IMR-90 (cell line): ENCODE measurements at regions not wholly inside any gene's neighbourhood (a gene's known extent, or its start where the extent isn't known, plus 50 kb on each side); places are given as distances from the start of the nearest gene placed in this dataset.

ENCODE experiments used
- CHD1 ChIP-seq: IDR thresholded peaks from 2 replicates; pipeline ENCODE4 v1.6.1; 2012; ENCODE audit warnings: low read depth, low read length, improper control_type of control experiment
- MXI1 ChIP-seq: IDR thresholded peaks from 2 replicates; pipeline ENCODE4 v1.6.1; 2012; ENCODE audit warnings: low read depth, mild to moderate bottlenecking, low read length, moderate library complexity, borderline replicate concordance
- POLR2A ChIP-seq: IDR thresholded peaks from 2 replicates; pipeline ENCODE4 v1.6.1; 2012; ENCODE audit warnings: mild to moderate bottlenecking, low read depth, low read length
- RCOR1 ChIP-seq: IDR thresholded peaks from 2 replicates; pipeline ENCODE4 v1.6.1; 2012; ENCODE audit warnings: mild to moderate bottlenecking, low read length, improper control_type of control experiment; ENCODE audit not compliant: insufficient replicate concordance
- TF ChIP-seq, protein P1 (sequence below): conservative IDR thresholded peaks from 2 replicates; pipeline ENCODE4 v1.5.1; 2012; ENCODE audit warnings: mild to moderate bottlenecking, low read depth, low read length, improper control_type of control experiment
- TF ChIP-seq, protein P2 (sequence below): fragments of 150-350 bp; IDR thresholded peaks from 2 replicates; pipeline ENCODE4 v1.6.1; 2017; ENCODE audit warnings: mild to moderate bottlenecking, antibody characterized with exemption, low read length, low read depth

DNA sequence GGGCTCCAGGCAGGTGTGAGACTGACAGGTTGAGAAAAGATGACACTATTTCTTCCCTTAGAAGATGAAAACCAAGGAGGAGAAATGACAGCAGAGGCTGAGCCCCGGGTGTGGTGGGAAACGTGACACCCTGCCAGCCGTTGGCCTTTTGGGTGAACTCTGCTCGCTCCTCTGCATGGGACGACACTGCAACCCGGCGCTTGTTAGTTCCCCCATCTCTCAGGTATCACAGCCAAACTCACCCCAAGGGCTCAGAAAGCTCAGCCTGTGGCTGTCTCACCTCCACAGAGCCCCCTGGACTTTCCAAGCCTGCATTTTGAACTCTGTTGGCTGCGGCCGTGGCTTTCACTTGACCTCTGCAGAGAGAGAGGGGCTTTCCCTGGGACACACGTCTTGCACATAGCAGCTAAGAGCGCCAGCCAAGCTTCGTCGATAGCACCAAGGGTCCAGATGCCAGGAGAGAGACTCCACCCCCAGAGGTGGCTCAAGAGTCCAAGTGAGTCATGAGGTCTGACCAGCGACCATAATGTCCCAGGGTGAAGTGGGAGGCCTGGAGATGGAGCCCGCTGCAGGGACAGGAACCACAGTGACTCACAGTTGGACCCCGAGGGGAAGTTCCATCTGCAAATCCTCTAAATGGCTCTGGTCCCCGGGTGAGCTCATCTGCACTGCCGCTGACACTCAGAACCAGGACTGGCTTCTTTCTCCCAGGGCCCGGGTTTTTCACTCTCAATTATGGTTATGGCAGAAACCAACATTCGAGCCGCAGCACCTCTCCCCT is 301.9 kb downstream of the SOX9 start:
- TF ChIP-seq, protein P1, sequence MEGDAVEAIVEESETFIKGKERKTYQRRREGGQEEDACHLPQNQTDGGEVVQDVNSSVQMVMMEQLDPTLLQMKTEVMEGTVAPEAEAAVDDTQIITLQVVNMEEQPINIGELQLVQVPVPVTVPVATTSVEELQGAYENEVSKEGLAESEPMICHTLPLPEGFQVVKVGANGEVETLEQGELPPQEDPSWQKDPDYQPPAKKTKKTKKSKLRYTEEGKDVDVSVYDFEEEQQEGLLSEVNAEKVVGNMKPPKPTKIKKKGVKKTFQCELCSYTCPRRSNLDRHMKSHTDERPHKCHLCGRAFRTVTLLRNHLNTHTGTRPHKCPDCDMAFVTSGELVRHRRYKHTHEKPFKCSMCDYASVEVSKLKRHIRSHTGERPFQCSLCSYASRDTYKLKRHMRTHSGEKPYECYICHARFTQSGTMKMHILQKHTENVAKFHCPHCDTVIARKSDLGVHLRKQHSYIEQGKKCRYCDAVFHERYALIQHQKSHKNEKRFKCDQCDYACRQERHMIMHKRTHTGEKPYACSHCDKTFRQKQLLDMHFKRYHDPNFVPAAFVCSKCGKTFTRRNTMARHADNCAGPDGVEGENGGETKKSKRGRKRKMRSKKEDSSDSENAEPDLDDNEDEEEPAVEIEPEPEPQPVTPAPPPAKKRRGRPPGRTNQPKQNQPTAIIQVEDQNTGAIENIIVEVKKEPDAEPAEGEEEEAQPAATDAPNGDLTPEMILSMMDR: no peak
- TF ChIP-seq, protein P2, sequence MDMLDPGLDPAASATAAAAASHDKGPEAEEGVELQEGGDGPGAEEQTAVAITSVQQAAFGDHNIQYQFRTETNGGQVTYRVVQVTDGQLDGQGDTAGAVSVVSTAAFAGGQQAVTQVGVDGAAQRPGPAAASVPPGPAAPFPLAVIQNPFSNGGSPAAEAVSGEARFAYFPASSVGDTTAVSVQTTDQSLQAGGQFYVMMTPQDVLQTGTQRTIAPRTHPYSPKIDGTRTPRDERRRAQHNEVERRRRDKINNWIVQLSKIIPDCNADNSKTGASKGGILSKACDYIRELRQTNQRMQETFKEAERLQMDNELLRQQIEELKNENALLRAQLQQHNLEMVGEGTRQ: no peak
- TF ChIP-seq POLR2A (no peak), CHD1 (no peak), MXI1 (no peak), RCOR1 (no peak)
